HG03342 (cell line): ENCODE measurements at regions not wholly inside any gene's neighbourhood (a gene's known extent, or its start where the extent isn't known, plus 50 kb on each side); places are given as distances from the start of the nearest gene placed in this dataset.
A peak's percentile ranks its signal among the peaks of the same experiment; 100 is the strongest.

Source experiments
- ATAC-seq: cut with Tn5 transposase; IDR thresholded peaks from one replicate; pipeline ENCODE4 v1.9.1; 2021; ENCODE audit warnings: mild to moderate bottlenecking, moderate library complexity; ENCODE audit not compliant: unreplicated experiment

DNA sequence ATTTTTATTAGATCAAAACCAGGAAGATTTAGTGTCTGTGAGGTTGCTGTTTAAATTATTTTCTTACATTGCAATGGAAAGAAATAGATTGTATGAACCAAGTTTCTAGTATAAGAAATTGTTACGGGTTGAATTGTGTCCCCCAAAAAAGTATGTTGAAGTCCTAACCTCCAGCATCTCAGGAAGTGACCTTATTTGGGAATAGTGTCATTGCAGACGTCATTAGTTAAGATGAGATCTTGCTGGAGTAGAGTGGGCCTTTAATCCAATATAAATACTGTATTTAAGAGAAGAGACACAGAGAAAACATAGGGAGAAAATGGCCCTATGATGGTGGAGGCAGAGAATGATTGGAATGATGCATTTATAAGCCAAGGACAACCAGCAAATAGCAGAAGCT, 188.7 kb upstream of the SAMSN1 start:
- no peak for ATAC-seq

DNA sequence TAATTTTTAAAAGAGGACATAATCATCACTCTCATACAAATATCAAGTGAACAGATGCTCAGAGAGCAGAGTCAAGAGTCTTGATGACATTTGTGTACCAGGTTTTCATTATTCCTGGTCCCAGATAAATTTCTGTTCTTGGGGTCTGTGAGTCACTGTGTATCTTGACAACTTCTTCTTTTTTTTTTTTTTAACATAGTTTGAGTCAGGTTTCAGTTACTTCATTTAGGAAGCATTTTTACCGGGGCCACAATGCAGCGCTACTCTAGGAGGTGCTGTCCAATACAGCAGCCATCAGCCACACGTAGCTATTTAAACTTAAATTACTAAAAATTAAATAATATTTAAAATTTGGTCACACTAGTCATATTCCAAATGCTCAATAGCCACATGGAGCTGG, 188.1 kb upstream of the SAMSN1 start:
- ATAC-seq = no peak

DNA sequence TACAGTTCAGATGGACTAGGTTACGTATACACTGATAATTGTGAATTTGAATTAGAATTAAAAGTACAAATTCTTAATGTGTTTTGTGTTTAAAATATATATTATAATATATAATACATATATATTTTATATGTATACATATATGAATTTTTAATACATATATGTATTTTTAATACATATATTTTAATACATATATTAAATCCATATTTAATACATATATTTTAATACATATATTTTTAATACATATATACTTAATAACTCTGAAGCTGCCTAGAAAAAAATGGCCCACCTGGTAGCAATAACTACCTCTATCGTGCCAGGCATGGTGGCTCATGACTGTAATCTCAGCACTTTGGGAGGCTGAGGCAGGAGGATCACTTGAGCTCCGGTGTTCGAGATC, 179.1 kb upstream of the SAMSN1 start:
- no peak for ATAC-seq

DNA sequence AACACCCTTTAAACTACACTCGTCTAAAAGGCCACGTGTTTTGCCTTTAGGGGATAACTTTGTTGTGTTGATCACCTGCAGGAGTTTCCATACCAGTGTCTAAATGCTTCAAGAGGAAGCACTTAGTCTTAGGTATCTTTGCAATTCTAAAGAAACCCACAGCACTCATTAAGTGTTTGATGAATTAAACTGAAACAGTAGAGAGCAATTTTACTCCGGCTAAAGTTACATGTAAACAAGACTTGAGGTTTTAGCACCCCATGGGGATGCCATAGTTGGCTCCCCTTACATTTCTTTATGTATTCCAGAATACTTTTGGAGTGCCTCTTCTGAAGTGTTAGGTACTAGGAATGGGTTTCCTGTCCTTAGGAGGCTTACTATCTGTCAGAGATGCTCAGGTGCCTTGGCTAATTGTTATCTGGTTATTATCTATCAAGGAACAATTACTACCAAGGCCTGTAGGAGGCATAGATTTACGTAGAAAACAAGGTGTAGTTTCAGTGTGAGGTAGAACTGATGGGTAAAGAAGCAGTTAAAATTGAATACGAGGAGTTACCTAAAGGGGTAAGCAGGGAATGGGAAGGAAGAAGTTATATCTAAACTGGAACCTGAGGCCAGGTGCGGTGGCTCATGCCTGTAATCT, 176.8 kb upstream of the SAMSN1 start:
- ATAC-seq = no peak

DNA sequence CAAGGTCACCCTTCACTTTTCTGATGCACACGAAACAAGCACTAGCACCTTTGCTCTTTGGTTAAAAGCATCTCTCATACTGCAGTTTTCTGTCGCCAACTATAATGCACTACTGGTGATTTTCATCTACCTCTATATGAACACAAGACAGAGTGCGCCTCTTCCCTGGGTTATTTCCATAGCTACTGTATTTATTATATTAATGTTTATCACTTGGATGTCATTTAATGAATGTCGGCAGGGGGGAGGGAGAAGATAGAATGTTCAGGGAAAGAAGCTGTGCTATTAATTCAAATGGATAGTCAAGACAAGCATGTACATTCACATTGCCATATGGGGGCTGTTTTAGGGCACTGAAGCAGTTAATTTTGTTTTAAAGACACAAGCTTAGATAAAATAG, 174.1 kb upstream of the SAMSN1 start:
- ATAC-seq = no peak

DNA sequence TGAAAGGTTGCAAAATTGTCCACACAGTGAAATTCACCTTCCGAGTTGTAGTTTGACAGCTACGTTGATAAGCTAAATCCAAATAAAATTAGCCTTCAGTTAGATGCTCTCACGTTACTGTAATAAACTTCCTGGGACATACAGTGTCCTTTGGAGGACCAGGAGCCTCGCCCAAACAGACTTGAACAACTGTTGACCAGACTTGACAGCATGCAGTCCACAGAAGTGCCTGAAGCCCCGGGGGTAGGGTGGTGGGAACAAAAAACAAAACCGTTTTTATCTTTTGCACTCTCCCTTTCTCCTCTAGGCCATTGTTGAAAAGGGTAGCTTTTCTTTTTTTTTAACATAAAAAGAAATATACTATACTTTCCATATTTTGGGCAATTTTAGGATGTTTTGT, 172.8 kb upstream of the SAMSN1 start:
- ATAC-seq = no peak

DNA sequence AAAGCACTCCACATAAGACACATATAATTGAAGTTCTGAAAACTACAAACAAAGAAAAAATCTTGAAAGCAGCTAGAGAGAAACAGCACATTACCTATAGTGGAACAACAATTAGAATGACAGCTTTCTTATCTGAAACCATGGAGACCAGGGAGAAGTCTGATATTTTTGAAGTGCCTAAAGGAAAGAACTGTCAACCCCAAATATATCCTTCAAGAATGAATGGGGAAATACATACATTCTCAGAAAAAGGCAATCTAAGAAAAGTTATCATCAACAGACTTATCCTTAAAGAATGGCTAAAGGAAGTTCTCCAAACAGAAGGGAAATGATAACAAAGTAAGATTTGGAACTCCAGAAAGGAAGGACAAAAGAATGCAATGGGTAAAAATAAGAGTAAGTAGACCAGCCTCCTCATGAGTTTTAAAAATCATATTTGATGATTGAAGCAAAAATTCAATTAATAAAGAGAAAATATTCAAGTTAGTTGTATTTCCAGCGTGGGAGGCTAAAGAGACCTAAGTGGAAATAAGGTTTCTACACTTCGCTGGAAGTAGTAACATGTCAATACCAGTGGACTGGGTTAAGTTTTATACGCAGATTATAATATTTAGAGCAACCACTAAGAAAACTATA, 170.8 kb upstream of the SAMSN1 start:
- ATAC-seq = no peak

DNA sequence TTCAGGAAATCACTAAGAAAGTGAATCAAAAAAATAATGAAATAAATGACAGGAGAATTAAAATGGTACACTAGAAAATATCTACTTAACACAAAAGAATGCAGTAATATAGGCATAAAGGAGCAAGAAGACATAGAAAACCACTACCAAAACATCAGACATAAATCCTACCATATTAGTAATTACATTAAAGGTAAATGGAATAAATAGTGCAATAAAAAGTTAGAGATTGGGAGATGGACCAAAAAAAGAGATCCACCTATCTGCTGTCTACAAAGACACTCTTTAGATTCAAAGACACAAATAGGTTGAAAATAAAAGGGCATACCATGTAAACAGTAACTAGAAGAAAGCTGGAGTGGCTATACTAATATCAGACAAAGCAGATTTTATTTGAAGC, 167.0 kb upstream of the SAMSN1 start:
- ATAC-seq = no peak

DNA sequence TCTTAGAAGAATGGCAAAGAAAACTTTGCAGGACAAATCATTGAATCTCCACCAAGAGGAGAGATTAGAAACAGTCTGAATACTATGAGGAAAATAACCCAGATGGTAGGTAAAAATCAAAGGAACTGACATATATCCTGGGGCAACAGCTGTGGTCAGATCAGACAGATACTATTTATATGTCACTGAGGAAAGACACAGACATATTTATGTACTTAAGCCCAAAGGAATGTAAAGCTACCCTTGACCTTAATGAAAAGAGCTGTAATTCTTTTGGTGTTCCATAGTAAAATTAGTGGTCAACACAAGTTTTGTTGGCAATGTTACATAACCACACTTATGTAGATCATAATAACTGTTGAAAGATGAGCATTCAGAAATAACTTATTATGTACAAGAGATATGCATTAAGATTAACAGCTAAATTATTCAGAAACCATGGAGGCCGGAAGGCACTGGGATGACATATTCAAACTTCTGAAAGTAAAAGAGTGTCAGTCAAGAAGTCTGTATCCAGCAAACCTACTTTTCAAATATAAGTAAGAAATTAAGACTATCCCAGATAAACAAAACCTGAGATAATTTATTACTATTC, 166.1 kb upstream of the SAMSN1 start:
- no peak for ATAC-seq

DNA sequence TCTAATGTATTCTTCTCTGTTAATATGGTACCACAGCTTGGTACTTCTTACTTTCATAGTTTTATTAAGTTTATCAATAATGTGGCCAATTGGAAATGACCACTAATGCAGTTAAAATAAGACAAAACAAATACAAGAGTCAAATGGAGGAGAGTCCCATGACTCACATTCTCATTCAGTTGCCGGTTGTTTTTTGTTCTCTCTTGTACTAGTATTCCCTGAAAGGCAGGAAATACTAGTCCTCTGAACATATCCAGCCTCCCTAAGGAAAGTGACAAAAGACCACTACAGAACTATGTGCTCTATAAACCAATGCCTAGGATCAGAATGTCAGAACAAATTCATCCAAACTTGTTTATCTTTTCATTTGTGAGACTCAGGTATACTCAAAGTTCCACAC, 165.2 kb upstream of the SAMSN1 start:
- no peak for ATAC-seq

DNA sequence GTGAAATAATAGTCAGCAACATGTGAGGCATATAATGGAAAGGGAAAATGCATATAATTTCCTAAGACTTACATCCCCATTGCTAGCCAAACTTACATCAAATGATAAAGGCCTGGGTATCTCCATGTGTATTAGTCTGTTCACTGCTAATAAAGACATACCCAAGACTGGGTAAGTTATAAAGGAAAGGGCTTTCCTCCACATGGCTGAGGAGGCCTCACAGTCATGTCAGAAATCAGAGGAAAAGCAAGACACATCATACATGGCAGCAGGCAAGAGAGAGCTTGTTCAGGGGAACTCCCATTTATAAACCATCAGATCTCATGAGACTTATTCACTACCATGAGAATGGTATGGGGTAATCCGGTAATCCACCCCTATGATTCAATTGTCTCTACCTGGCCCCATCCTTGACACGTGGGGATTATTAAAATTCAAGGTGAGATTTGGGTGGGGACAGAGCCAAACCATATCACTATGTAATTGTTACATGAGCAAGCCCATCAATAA, 161.5 kb upstream of the SAMSN1 start:
- ATAC-seq = no peak

DNA sequence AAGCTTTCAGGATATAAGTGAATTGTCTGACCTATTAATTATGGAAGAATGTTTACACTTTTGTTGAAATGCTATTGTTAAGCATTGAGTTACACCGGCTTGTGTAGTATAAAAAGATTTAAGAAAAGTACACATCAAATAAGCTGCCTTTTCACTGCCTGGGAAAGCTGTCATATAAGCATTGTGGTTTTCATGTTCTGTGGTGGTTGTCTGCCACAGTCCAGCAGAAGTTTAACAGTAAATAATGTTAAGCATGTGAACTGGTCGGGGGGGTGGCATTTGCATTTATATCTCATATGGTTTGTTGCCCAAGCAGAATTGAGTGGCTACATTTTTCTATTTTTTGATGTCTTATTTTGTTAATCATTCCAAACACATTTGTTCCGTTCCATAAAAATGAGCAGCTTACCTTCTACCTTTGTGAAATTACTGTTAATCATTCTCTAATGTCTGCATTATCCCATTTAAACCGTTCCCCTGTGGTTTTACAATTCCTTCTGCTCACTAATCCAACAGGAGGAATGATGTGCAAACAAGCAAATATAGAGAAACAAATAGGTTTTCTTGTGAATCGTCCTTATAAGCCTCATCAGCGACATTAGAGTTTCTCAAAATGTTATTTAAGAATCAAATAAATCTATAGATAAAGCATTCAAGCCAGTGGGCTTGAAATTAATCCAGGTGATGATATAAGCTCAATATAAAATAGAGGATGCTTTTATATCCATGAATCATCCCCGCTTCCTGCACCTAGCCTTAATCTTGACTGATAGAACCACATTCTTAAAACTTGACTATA, 160.8 kb upstream of the SAMSN1 start:
- ATAC-seq = no peak

DNA sequence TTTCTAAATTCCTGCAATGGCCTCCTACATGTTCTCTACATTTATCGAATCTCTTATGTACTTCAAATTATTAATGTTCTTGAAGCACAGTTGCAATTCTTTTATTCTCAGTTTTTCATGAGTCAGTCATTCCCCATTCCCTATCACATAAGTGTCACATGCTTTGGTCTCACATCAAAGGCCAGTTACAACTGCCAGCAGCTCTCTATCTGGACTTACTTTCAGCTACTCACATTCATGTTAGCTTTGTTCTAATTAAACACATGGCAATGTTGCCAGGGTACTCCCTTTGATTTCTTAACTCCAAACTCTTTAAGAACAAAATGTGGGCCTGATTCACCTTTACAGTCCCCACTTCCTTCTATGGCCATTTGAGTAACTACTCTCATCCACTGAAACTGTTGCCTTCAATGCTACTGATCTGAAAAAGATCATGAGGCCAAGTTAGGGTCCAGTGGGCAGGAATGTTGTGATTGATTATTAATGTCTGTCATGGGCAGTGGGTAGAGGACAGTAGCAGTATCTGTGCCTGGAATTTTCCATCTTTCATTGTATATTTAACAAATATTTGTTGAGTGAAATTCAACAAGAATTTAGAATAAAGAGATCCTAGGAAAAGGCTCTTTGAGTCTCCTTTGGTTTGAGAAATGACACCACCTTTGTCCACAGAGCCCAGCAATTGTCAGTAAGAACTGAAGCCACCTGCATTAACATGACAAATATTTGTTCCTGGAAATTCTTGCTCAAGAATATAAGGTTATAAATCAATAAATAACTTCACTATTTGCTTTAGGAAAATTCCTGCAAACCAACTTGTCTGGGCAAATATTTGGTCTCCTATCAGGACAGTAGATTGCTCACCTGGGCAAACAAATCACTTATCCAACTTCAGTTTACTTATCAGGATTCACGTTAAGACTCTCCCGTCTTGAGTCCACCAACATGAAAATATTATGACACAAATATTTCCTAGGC, 153.6 kb upstream of the SAMSN1 start:
- ATAC-seq = no peak

DNA sequence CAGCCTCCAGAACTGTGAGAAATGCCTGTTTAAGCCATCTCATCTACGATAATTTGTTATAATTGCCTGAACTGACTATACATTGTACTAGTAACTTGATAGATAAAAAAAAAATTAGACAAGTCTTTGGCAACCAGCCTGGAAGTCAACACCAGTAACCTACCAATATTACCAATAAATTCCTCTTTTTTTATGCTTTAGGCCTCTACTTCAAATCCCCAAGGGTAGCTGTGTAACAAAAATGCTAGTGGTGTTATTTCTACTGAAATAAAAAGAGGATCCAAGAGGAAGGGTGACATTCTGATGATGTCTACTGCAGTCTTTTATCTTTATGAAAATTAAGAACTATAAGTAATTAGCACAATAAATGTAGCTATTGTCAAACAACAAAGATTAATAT, 151.7 kb upstream of the SAMSN1 start:
- no peak for ATAC-seq

DNA sequence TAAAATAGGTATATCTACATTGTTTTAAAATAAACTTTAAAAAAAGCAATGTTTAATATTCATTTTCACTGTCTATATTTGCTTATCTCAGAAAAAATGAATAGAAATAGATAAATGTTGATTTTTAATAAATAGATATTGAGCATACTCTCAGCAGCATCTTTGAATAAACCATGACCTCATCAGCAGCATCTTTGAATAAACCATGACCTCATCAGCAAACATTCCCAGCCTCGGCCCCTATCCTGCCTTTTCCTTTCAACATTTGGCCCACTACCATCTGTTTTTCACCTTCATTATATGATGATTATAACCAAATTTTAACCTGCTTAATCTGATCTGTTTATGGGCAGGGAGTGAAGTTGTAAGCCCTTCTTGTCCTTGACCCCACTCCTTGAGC, 148.7 kb upstream of the SAMSN1 start:
- no peak for ATAC-seq

DNA sequence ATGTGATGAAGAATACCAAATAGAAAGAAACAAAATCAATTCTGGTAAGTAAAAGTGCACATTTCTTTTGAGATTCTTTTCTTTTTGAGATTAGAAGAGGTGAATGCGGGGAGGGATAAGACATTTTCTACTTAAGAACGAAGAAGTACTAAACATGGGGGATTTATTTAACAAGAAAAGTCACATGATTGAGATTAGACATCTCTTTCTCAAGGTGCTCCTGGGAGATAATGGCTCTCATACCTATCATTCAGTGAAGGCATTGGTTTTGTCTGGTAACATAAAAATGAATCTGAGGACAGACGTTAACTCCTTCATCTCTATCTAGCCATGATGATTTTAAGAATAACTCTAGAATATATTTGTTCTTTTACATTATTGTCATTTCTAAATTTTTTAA, 147.9 kb upstream of the SAMSN1 start:
- ATAC-seq = no peak

DNA sequence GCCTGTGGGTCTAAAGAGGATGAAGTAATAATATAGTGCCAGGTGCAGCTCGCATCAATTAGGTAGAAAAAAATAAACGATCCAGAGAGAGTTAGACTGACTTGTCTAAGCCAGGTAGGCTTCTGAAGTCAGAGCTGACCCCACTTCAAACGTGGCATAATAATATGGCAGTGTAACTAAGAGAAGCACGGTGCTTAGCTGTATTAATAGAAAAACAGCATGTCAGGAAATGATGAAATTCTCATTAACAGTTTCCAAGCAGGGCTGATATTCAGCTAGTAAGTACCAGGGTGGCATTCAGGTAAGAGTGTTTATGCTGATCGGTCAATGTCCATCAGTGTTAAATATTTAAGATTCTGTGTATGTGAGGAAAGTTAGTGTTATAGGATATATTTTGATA, 145.8 kb upstream of the SAMSN1 start:
- ATAC-seq = no peak

DNA sequence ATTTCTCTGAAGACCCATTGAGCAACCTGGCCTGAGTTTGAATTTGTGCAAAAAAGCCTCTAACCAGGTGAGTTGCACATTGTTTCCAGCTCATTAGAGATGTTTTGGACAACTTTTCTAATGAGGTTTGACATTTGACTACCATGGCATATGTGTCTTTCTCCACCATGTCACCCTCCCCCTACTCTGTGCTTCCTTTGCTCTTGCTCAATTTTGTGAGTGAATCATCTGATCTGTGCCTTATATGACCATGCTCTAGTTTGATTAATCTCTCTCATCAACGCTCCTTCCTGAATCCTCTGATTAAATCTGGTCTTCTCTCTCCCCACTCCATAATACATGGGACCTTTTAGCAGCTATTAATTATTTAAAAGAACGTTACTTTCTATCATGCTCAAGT, 144.8 kb upstream of the SAMSN1 start:
- no peak for ATAC-seq

DNA sequence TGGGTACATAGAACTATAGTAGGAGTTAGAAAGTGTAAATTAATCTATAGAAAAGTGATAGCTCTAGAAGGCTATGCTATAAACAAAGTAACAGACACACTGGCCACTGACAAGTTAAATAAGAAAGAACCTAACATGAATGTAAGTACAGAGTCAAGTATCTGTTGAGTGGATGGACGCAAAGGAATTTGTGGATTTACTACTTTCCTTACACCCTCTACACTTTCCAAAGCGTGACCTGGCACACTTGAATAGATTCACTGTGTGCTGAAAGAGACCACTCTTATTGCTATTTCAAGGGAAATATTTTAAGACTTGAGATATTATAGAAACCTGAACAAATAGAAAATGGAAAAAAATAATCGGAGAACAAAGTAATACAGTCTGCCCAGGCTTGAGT, 142.8 kb upstream of the SAMSN1 start:
- no peak for ATAC-seq

DNA sequence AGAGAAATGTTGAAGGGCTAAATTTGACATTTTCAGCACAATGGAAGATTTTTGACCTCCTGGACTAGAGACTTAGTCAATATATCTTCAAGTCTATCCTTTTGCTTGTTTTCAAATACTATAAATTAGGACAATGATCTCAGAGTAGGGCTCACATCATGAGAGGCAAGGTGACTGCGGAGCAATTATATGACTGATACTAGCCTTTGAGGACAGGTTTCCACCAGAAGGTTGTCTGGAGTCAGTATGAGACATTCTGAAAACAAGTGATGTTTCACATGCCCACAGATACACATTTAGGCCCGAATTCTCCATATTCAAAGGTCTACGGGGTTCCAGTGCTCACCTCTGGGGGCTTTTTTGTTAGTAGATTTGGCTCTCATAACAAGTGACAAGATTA, 142.3 kb upstream of the SAMSN1 start:
- ATAC-seq = no peak

DNA sequence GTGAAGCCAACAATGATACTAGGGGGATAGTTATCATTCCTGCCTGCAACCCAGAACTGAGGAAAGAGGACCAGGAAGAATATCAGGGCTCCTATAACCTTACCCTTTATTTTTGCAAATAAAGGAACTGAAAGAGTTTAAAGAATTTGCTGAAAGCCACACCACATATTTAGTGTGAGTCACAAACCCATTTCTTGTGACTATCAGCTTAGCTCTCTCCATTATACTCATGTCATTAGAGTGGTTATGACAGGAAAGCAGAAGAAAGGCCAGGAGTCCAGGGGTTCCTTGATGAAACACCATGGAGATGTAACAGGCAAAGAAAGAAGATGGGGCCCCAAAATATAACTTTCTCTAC, 141.1 kb upstream of the SAMSN1 start:
- ATAC-seq = peak; percentile 63
